Stimulated activated naive CD8-positive, alpha-beta T cell treated with anti-CD3 and anti-CD28 coated beads, Interleukin-15, amount 100 ng/mL, for 72 hours (primary cell): ENCODE measurements at regions not wholly inside any gene's neighbourhood (a gene's known extent, or its start where the extent isn't known, plus 50 kb on each side); places are given as distances from the start of the nearest gene placed in this dataset.

Experiments used
- ATAC-seq: fragments of 150-1000 bp; cut with Tn5 transposase; 2 replicates; pipeline ENCODE4 v1.10.0; 2021; ENCODE audit warnings: mild to moderate bottlenecking, moderate library complexity
- DNase-seq, 2 donors: peaks; one replicate each; pipeline ENCODE4 v3.0.0; 2021 to 2022
- H3K27ac Mint-ChIP-seq, 2 donors: one replicate each; pipeline ENCODE4 v1.8.0; 2022; ENCODE audit warnings: mild to moderate bottlenecking in 2 of 2, mixed read lengths in 2 of 2, moderate library complexity in 2 of 2
- H3K27me3 Mint-ChIP-seq: one replicate; pipeline ENCODE4 v1.8.0; 2022; ENCODE audit warnings: mixed read lengths
- H3K4me1 Mint-ChIP-seq: one replicate; pipeline ENCODE4 v1.8.0; 2022; ENCODE audit warnings: mild to moderate bottlenecking, mixed read lengths
- H3K4me3 Mint-ChIP-seq, 2 donors: one replicate each; pipeline ENCODE4 v1.8.0; 2022; ENCODE audit warnings: mild to moderate bottlenecking in 2 of 2, mixed read lengths in 2 of 2, moderate library complexity in 1 of 2
- H3K9me3 Mint-ChIP-seq, 2 donors: one replicate each; pipeline ENCODE4 v1.8.0; 2022; ENCODE audit warnings: mixed read lengths in 2 of 2

DNA sequence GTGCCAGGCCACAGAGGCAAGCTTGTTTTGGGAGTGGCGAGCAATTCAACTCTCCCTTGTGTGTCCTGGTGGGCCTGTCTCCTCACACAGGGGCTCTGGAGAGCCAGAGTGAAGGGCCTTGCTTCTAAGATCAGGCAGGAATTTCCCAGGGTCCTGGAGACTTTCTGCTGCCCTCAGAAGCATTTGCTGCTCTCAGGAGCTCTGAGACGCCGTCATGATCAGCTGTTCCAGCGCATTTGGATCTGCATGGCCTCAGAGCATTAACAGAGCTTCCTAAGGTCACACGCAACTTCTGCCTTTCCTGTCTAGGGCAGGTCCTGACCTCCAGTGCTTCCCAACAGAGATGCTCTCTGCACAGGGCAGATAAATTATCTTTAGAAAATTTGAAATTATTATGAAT, 52.2 kb upstream of the C10orf90 start:
- no peak for DNase-seq
- ATAC-seq: no peak
- Mint-ChIP-seq H3K9me3 (no peaks in the 10 kb centered on the region), H3K4me1 (no peaks in the 10 kb centered on the region), H3K27me3 (no peaks in the 10 kb centered on the region), H3K4me3 (no peak overlapping the region), H3K27ac (no peak overlapping the region)

DNA sequence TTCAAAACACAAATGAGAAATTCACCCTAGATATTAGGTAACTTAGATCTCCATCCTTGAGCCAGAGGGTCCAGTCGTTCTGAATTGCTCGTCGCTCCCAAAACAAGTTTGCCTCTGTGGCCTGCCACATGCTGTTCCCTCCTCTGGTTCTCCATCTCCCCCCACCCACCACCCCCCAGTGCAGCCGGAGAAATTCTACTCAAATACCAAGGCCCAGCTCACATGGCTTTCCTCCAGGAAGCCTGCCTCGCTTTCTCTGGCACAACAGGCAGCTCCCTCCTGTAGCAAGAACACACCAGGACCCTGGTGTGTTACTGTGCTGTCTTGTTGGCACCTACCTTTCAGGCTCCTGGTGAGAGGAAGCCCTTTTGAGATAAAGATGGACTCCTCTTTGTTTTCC, 52.7 kb upstream of the C10orf90 start:
- H3K27ac Mint-ChIP-seq: no peak overlapping the region
- no peaks in the 10 kb centered on the region for H3K9me3 Mint-ChIP-seq
- ATAC-seq: no peak
- no peak for DNase-seq
- H3K4me1 Mint-ChIP-seq: no peaks in the 10 kb centered on the region
- H3K4me3 Mint-ChIP-seq: no peak overlapping the region
- H3K27me3 Mint-ChIP-seq: no peaks in the 10 kb centered on the region

DNA sequence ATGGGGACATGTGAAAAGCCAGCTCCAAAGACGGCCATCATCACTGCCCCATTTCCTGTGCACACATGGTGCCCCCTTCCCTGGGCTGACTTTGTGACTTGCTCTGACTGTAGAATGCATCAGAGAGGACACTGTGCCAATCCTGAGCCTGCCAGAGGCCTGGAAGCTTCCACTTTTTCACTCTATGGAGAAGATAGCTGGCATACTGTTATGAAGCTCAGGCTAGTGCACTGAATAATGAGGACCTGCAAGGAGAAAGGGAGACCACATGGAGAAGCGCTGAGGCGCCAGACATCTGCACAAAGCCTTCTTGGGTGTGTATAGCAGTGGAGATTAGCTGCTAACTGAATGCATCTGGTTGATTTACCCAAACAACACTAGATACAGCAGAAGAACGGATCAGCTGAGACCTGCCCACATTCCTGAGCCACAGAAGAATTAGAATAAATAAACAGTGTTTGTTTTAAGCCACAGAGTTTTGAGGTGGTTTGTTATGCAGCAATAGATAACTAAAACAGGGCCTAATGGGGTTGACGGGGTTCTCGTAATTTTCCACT, 58.9 kb upstream of the C10orf90 start:
- Mint-ChIP-seq H3K27ac (no peak overlapping the region), H3K9me3 (no peaks in the 10 kb centered on the region), H3K4me1 (no peaks in the 10 kb centered on the region), H3K4me3 (no peak overlapping the region), H3K27me3 (no peaks in the 10 kb centered on the region)
- ATAC-seq (no peak), DNase-seq (no peak)

DNA sequence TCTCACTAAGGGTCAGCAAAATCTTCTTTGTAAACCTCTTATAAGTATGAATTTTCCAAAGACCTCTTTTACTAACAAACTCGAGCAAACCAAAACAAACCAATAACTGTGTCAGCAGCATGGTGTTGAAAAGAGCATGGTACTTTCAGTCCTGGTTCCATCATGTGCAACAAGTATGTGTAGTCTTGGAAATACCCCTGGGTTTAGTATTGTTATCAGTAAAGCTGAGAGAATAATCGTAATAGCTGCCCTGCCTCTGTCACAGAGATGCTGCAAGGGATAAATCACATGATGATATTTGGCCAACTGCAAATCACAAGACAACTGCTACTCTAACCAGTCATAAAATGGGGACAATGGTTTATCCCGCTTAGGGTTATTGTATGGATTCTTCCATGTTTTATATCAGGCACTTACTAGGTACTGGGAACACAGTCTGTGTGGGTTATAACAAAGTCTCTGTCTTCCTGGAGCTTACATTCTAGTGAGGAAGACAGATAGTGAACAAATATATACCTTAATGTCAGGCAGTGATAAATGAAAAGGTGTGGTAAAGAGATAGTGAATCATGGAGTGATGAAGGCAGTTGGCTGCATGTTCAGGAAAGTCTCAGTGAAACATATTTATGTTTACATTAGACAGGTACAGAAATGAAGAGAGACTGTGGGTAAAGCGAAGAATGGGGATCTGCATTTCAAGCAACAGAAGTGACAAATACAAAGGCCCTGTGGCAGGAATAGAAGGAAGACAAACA, 60.5 kb upstream of the C10orf90 start:
- ATAC-seq (no peak), DNase-seq (no peak)
- no peak overlapping the region for H3K27ac Mint-ChIP-seq
- H3K4me3 Mint-ChIP-seq: no peak overlapping the region
- no peaks in the 10 kb centered on the region for H3K4me1 Mint-ChIP-seq
- H3K27me3 Mint-ChIP-seq: no peaks in the 10 kb centered on the region
- H3K9me3 Mint-ChIP-seq: no peaks in the 10 kb centered on the region

DNA sequence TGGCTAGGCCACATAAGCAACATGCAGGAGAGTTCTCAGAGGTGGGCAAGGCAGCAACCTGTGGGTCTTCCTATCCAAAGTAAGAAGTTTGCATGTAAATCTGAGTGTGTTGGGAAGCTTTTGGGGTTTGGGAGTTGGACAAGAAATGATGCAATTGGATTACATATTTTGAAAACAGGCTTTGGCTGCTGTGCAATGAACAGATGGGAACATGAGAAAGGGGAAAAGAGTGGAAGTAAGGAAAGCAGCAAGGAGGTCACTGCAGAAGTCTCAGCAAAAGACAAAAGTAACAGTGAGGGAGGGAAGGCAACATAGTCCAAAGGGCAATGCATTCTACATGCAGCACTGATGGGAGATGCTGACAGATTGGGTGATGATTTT, 61.1 kb upstream of the C10orf90 start:
- no peak overlapping the region for H3K4me3 Mint-ChIP-seq
- no peak for DNase-seq
- no peaks in the 10 kb centered on the region for H3K9me3 Mint-ChIP-seq
- H3K27ac Mint-ChIP-seq: no peak overlapping the region
- H3K27me3 Mint-ChIP-seq: no peaks in the 10 kb centered on the region
- no peak for ATAC-seq
- no peaks in the 10 kb centered on the region for H3K4me1 Mint-ChIP-seq

DNA sequence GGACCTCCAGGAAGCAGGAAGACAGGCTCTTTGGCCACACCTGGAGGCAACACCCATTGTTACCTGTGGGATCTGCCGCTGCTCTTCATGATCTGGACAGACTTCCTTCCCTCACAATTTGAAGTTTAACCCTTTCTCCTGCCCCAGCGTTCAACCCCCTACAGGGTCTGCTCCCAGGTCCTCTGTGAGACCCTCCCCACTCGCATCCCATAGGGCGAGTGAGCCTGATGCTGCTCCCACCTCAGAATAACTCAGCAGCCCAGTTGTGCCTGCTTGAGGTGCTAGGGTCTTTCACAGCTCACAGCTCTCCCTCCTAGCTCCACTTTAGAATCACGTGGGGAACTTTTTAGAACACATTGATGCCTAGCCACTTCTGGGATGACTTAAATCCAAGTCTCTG, 61.8 kb upstream of the C10orf90 start:
- H3K9me3 Mint-ChIP-seq: no peaks in the 10 kb centered on the region
- no peaks in the 10 kb centered on the region for H3K4me1 Mint-ChIP-seq
- no peak for ATAC-seq
- no peak for DNase-seq
- no peaks in the 10 kb centered on the region for H3K27me3 Mint-ChIP-seq
- H3K27ac Mint-ChIP-seq: no peak overlapping the region
- no peak overlapping the region for H3K4me3 Mint-ChIP-seq

DNA sequence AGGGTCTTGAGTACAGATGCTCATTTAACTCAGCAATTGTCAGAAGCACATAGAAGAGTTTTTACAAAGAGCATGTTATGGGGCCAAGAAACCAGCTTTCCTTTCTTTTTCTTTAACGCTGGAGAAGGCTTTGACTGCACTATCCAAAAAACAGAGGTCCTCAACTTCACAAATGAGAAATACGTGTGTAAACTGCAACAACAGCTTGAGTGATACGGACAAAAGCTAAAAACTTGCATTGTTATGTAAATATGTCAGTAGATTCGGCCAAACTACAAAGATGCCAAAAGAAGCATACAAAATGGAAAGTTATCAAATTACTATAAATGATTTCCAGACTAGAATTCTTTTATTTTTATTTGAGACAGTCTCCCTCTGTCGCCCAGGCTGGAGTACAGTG, 62.4 kb upstream of the C10orf90 start:
- ATAC-seq (no peak), DNase-seq (no peak)
- no peak overlapping the region for H3K4me3 Mint-ChIP-seq
- H3K4me1 Mint-ChIP-seq: no peaks in the 10 kb centered on the region
- H3K9me3 Mint-ChIP-seq: no peaks in the 10 kb centered on the region
- no peaks in the 10 kb centered on the region for H3K27me3 Mint-ChIP-seq
- H3K27ac Mint-ChIP-seq: no peak overlapping the region

DNA sequence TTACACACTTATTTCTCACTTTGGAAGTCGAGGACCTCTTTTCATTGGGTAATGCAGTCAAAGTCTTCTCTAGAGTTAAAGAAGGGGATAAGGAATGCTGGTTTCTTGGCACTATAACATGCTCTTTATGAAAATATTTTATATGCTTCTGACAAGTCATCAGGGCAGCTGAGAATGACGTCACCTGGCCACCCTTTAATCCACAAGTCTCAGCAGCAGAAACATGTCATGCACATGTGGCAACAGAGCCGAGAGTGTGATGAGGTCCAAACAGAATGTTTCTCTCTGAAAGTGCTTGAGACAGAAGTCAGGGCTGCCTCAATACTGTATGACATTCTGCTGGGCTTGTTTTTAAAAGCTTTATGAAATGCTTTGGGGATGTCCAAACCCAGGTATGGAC, 63.5 kb upstream of the C10orf90 start:
- Mint-ChIP-seq H3K4me3 (no peak overlapping the region), H3K27ac (no peak overlapping the region), H3K4me1 (no peaks in the 10 kb centered on the region), H3K27me3 (no peaks in the 10 kb centered on the region), H3K9me3 (no peaks in the 10 kb centered on the region)
- DNase-seq (no peak), ATAC-seq (no peak)

DNA sequence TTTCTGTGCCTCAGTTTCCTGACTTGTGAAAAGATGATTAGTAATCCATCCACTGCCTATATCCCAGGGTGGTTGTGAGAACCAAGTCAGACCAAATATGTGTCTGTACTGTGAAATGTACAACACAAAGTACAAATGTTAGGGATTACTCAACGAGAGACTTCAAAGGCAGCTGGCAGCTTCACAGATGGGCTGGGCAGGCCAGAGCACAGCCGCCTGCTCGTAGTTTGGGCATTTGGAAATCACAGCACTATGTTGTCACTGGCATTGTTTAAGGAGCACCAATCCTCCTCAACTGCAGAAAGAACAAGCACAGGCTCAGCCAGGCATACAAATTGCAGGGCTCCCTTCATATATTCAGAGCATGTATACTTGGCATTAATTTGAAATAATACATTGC, 64.5 kb upstream of the C10orf90 start:
- Mint-ChIP-seq H3K27me3 (no peaks in the 10 kb centered on the region), H3K9me3 (no peaks in the 10 kb centered on the region), H3K4me1 (no peaks in the 10 kb centered on the region), H3K4me3 (no peak overlapping the region), H3K27ac (no peak overlapping the region)
- no peak for ATAC-seq
- DNase-seq: no peak

DNA sequence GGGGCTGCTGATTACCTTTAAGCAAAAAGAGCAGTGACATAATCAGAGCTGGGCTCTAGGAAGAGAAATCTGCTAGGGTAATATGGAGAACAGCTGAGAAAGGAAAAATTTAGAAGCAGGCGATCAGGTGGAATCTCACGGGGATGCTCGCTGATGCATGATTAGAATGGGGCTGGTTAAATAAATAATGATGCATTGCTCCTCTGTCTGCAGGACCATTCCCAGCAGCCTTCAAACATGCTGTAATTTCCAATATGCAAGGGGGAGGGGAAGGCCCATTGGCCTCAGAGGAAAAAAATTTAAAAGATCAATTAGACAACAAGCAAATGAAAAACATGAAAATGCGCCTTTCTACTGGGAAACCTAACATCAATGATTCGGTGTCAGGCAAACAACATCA, 65.6 kb upstream of the C10orf90 start:
- ATAC-seq (no peak), DNase-seq (no peak)
- no peaks in the 10 kb centered on the region for H3K4me1 Mint-ChIP-seq
- H3K27me3 Mint-ChIP-seq: no peaks in the 10 kb centered on the region
- no peaks in the 10 kb centered on the region for H3K9me3 Mint-ChIP-seq
- H3K27ac Mint-ChIP-seq: no peak overlapping the region
- H3K4me3 Mint-ChIP-seq: no peak overlapping the region

DNA sequence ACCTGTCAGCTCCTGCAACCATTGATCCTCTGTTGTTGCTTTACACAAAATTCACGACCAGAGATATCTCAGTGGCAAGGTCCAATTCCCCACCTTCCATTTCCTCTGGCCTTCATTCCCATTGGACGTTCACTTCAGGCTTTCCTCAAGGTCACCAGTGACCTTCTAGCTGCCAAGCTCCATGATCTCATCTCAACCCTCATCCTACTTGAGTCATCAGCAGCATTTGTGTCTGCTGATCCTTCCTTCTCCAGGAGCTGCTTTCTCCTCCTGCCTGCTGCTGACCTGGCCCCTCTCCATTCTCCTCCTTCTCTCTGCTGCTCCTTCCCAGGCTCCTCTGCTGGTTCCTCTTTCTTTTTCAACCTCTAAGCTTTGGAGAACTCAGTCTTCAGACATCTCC, 66.2 kb upstream of the C10orf90 start:
- H3K4me1 Mint-ChIP-seq: no peaks in the 10 kb centered on the region
- no peak for DNase-seq
- no peaks in the 10 kb centered on the region for H3K27me3 Mint-ChIP-seq
- ATAC-seq: no peak
- no peak overlapping the region for H3K4me3 Mint-ChIP-seq
- no peak overlapping the region for H3K27ac Mint-ChIP-seq
- no peaks in the 10 kb centered on the region for H3K9me3 Mint-ChIP-seq

DNA sequence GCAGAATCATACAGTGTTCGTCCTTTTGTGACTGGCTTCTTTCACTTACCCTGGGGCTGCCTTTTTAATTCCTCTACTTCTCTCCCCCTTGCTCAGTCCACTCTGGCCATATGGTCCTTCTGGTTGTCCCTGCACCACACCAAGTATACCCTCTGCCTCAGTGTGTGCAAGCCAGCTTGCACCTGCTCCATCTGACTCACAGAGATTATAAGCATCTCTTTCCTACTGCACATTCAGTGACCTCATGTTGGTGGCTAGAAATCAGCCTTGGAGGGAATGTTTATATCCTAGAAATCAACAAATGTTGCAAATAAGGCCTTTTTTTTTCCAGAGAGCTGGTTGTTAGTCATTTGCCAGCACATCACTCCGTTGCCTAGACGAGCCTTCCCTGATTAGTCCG, 67.5 kb upstream of the C10orf90 start:
- DNase-seq: no peak
- peaks cover 0 to 3% of the 10 kb centered on the region in 2 donors for H3K9me3 Mint-ChIP-seq
- no peak overlapping the region for H3K27ac Mint-ChIP-seq
- no peak for ATAC-seq
- H3K4me3 Mint-ChIP-seq: no peak overlapping the region
- H3K4me1 Mint-ChIP-seq: no peaks in the 10 kb centered on the region
- no peaks in the 10 kb centered on the region for H3K27me3 Mint-ChIP-seq

DNA sequence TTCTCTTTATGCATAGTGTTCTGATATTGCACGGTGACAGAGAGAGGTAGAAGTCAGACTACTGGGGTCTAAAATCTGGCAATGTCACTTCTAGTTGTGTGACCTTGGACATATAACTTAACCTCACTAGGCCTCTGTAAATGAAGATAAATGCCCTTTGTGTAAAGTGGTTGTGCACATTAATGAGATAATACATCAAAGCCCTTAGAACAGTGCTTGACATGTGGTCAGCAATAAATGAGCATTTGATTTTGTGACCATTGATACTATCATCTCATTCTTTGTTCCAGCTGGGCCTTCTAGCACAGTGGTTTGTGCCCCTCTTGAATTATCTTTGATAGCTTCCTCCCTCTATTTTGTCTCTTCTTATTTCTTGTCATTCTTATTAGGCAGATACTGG, 74.1 kb upstream of the C10orf90 start:
- H3K4me1 Mint-ChIP-seq: no peaks in the 10 kb centered on the region
- H3K4me3 Mint-ChIP-seq: no peak overlapping the region
- peaks cover 0 to 4% of the 10 kb centered on the region in 2 donors for H3K9me3 Mint-ChIP-seq
- DNase-seq (no peak), ATAC-seq (no peak)
- H3K27ac Mint-ChIP-seq: no peak overlapping the region
- H3K27me3 Mint-ChIP-seq: no peaks in the 10 kb centered on the region

DNA sequence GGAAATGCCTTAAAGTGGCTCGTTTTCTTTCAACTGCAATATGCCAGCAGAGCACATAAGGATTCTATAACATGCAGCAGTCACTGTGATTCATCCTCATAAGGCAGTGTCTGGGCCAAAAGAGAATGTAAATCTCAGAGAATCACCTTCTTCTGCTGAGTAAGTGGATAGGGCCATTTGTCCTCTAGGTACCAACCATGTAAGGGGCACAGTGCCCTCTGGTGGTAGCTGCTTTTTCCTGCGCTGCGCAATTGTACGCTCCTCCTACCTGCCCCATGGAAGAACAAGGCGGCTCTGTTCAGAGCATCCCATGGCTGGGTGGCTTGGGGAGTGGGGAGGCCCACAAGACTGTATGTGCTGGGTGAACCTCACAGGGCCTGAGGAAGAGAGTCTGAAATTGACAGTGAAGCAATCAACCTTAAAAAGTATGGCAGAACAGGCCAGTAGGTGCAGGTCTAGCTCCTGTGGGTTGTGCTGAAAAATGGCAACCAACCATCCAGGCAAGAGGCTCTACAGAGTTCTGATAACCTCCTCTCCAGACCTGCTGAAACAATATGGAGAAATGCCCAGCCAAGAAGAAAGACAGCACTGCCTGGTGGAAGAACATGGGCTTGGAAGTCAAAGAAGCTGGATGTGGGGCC, 78.6 kb upstream of the C10orf90 start:
- no peaks in the 10 kb centered on the region for H3K27me3 Mint-ChIP-seq
- no peak overlapping the region for H3K4me3 Mint-ChIP-seq
- DNase-seq (peak; percentile 36 to 39), ATAC-seq (peak; percentile 60)
- no peaks in the 10 kb centered on the region for H3K9me3 Mint-ChIP-seq
- H3K27ac Mint-ChIP-seq: no peak overlapping the region
- no peaks in the 10 kb centered on the region for H3K4me1 Mint-ChIP-seq

DNA sequence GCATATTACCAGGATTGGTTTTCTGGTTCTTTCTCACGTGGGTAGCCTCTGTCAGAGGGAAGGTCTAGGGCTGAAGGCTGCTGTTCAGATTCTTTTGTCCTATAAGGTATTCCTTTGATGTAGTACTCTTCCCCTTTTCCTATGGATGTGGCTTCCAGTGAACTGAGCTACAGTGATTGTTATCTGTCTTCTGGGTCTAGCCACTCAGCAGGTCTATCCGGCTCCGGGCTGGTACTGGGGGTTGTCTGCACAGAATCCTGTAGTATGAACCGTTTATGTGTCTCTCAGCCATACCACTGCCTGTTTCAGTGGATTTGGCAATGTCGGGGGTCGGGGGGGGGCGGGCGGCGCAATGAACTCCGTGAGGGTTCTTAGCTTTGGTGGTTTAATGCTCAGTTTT, 84.5 kb upstream of the C10orf90 start:
- ATAC-seq (no peak), DNase-seq (no peak)
- no peaks in the 10 kb centered on the region for H3K4me1 Mint-ChIP-seq
- H3K4me3 Mint-ChIP-seq: no peak overlapping the region
- no peak overlapping the region for H3K27ac Mint-ChIP-seq
- peaks cover 9% of the 10 kb centered on the region for H3K27me3 Mint-ChIP-seq
- peaks cover 0 to 7% of the 10 kb centered on the region in 2 donors for H3K9me3 Mint-ChIP-seq

DNA sequence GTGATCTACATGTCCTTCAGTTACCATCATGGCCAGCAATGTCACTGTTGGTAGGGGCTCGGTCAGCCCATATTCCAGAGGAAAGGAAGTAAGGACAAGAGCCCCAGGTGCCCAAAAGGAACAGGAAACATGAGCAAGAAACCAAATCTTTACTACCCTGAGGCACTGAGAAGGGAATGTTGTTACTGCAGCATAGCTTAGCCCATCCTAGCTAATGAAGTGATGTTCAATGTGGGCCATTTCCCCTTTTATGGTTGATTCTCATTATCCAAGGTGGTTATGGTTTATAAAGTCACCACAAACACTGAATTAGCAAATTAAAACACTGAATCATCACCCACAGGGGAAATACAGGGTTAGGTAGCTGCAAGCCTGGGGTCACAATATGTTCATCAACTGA, 88.4 kb upstream of the C10orf90 start:
- H3K4me1 Mint-ChIP-seq: no peaks in the 10 kb centered on the region
- ATAC-seq (no peak), DNase-seq (no peak)
- H3K4me3 Mint-ChIP-seq: no peak overlapping the region
- H3K9me3 Mint-ChIP-seq: peaks cover 7 to 13% of the 10 kb centered on the region in 2 donors
- H3K27ac Mint-ChIP-seq: no peak overlapping the region
- peaks cover 9% of the 10 kb centered on the region for H3K27me3 Mint-ChIP-seq

DNA sequence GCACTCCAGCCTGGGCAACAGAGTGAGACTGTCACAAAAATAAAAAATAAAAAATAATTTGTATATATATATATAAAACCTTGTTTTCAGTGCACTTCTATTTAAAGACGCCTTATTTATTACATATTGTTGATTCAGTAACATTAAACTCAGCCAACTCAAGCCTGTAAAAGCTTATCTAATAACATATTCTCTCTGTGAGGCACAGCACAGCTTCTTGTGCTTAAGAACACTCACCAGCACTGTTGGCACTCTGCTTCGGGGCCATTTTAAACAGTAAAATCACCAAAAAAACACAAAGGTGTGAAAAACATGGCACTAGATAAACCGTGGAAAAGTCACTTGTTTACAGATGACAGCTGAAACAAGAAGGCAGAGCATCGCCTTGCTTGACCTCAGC, 89.0 kb upstream of the C10orf90 start:
- Mint-ChIP-seq H3K27me3 (peaks cover 9% of the 10 kb centered on the region), H3K4me3 (no peak overlapping the region), H3K9me3 (peaks cover 7 to 17% of the 10 kb centered on the region in 2 donors), H3K27ac (no peak overlapping the region), H3K4me1 (no peaks in the 10 kb centered on the region)
- ATAC-seq (no peak), DNase-seq (no peak)
